ENCODE measurements at regions not wholly inside any gene's neighbourhood (a gene's known extent, or its start where the extent isn't known, plus 50 kb on each side); places are given as distances from the start of the nearest gene placed in this dataset.

DNA sequence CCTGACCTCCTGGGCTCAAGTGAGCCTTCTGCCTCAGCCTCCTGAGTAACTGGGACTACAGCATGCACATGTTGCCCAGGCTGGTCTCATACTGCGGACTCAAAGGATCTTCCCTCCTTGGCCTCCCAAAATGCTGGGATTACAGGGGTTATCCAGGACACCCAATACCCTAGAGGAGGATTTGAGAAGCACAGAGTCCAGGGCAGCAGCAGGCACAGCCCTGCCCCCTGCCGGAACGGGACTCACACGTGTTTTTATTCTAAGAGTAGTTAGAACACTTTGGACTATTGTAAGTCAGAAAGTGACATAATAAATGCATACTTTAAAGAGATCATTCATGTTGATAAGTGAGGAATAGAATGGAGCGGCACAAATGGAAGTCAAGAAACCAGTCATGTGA lies 80.2 kb downstream of the C6orf118 start:
- no peak for DNase-seq (ENCODE audit: low read depth in 2 of 3, low spot score in 2 of 3)

- no peak for DNase-seq (ENCODE audit: low read depth in 2 of 3, low spot score in 2 of 3)
These were observed 81.6 kb downstream of the C6orf118 start for GRCh38 chr6:165227644-165228329.

- no peak for DNase-seq (ENCODE audit: low read depth in 2 of 3, low spot score in 2 of 3)
These were observed 85.7 kb downstream of the C6orf118 start for GRCh38 chr6:165223736-165224135.

DNA sequence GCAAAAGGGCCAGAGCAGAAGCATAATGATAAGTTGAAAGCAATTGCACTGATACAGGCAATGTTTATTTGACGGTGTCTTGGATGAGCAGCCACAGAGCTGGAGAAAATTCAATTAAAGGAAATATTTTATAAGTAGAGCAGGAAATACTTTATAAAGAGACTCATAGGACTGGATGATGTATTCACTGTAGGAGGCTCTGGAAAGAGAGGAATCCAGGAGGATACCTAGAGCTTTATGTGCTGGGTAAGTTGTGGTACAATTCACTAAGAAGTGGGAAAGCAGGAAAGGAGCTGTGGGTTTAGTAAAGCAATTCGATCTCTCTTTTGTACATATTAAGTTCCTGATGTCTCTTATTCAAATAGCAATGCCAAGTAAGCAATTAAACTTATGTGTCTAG lies 86.3 kb downstream of the C6orf118 start:
- no peak for DNase-seq (ENCODE audit: low read depth in 2 of 3, low spot score in 2 of 3)

- no peak for DNase-seq (ENCODE audit: low read depth in 2 of 3, low spot score in 2 of 3)
These were observed 86.9 kb downstream of the C6orf118 start for GRCh38 chr6:165222315-165223025.

DNA sequence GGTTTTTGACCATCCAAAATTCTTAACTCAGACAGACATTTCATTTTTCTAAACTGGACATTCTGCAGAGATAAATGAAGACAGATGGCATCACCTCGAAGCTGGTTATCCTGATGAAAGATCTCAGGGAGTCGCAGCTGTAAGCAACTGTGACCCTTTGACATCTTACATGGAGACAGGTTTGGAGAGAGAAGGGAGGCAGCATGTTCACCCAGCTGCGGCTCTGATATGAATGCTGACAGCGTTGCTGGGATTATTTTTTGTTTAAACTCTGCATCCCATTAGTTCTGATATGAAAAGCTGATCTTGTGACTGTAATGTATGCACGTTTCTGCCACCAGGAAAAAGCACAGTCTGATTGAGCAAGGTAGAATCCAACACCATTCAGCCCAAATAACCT lies 89.4 kb downstream of the C6orf118 start:
- no peak for DNase-seq (ENCODE audit: low read depth in 2 of 3, low spot score in 2 of 3)

DNA sequence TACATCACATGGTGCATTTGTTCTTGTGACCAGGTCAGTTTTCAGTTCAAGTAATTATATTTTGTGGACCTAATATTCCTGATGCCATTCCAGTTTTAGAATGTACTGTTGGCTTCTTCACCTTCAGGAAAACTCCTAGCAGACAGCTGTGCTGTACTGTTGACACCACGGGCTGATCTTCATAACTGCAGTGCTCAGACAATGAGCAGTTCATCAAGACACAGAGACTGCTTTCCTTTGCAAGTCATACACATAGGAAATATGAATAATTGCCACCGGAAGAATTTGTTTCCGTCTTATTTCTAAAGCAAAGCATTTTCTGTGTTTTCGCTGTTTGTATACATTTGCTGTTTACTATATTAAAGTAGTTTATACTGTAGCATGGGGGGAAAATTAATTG lies 89.8 kb downstream of the C6orf118 start:
- DNase-seq (ENCODE audit: low read depth in 2 of 3, low spot score in 2 of 3), result no peak

GRCh38 chr6:165218829-165219228 lies 90.6 kb downstream of the C6orf118 start:
- DNase-seq (ENCODE audit: low read depth in 2 of 3, low spot score in 2 of 3), result no peak

DNA sequence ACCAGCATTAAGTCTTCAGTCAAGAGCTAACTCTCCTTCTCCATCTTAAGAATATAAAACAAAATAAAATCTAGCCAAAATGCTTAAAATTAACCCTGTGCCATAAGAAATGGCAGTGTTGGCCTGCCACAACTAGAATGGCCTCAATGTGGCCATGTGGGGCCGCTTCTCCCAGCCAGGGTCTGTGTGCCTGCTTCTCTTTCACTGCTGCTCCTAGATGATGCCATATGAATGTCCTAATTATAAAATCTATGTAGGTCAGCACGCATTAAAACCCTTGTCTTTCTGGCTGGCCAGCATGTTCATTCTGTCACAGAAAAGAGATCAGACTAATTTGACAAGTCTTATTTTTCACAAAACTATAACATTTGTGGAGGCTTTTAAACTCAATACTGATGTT lies 102.6 kb downstream of the C6orf118 start:
- no peak for DNase-seq (ENCODE audit: low read depth in 2 of 3, low spot score in 2 of 3)

GRCh38 chr6:165205632-165206031 lies 103.8 kb downstream of the C6orf118 start:
- no peak for DNase-seq (ENCODE audit: low read depth in 2 of 3, low spot score in 2 of 3)

GRCh38 chr6:165204807-165205545 lies 104.4 kb downstream of the C6orf118 start:
- no peak for DNase-seq (ENCODE audit: low read depth in 2 of 3, low spot score in 2 of 3)

DNA sequence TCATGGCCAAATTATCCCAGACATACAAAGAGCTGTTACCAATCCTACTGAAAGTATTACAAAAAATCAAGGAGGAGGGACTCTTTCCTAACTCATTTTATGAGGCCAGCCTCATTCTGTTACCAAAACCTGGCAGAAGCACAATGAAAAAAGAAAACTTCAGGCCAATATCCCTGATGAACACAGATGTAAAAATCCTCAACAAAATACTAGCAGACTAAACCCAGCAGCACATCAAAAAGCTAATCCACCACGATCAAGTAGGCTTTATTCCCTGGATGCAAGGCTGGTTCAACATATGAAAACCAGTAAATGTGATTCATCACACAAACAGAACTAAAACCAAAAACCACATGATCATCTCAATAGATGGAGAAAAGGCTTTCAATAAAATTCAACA lies 109.2 kb downstream of the C6orf118 start:
- DNase-seq (ENCODE audit: low read depth in 2 of 3, low spot score in 2 of 3), result no peak

DNA sequence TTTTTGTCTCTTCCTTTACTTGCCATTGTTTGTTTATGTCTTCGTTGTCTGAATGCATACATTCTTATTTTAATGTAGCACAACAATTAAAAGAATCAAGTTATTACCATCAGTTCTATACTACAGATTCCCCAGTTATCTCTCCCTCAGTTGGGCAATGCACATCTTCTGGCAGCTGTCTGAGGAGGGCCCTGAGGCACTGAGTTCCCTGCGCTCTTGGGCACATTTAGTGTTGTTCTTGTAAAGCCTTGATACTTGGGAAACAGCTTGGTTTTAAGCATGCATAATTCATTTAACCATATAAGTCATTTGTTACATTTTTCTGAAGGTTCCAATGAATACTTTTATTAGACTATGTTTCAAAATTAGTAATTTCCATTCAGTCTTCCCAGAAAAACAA lies 117.9 kb downstream of the C6orf118 start:
- no peak for DNase-seq (ENCODE audit: low read depth in 2 of 3, low spot score in 2 of 3)

GRCh38 chr6:165186441-165187205 lies 122.8 kb downstream of the C6orf118 start:
- no peak for DNase-seq (ENCODE audit: low read depth in 2 of 3, low spot score in 2 of 3)

- DNase-seq (ENCODE audit: low read depth in 2 of 3, low spot score in 2 of 3), result no peak
These were observed 123.4 kb downstream of the C6orf118 start for GRCh38 chr6:165186041-165186440.

DNA sequence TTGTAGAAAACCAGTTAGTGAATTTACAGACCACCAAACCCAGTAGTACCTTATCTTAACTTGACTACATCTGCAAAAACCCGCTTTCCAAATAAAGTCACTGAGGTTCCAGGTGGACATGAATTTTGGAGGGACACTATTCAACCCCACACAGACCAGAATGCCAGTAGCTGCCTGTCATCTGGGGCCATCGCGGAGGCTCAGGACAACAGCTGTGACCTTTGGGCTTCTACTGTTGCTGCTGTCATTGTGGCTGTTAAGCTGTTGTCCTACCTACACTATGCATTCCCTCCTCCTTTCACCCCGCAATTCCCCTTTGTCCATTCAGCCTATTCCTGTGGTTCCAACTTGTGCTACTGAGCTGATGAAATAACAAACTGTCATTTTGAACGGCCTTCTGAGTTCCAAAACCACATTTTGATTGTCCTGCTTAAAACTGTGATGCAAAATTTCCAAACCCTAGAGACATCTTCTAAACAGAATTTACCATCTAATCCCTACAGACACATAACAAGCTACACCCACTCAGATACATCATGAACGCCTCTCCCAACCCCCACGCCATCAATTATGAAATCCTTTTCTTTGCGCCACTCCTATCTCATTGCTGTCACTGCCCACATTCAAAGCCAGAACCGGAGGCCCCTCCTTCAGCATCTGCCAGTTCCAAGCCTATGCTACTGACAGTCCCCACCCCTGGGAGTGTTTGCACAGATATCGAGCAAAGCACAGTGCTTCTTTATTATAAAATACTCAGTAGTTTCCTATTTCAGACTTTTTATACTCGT lies 125.0 kb downstream of the C6orf118 start:
- DNase-seq (ENCODE audit: low read depth in 2 of 3, low spot score in 2 of 3), result no peak

DNA sequence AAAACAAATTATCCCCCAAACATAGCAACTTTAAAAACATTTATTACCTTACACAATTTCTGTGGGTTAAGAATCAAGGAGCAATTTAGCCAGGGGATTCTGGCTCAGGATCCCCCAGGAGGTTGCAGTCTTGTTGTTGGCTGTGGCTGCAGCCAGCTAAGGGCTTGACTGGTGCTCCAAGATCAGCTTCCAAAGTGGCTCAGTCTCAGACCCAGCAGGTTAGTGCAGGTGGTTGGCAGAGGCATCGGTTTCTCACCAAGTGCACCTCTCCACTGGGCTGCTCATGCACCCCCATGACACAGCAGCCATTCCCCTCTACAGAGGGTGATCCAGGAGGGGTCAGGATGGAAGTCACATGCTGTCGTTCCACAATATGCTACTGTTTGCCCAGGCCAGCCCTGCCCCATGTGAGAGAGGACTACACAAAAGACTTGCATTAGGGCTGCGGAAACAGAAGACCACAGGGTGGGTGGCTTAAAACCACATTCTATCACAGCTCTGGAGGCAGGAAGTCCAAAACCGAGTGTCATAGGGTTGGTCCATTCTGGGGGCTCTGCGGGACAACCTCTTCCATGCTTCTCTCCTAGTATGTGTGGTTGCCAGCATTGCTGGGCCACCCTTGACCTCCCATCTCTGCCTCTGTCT lies 125.8 kb downstream of the C6orf118 start:
- DNase-seq (ENCODE audit: low read depth in 2 of 3, low spot score in 2 of 3), result no peak

GRCh38 chr6:165183071-165183470 lies 126.3 kb downstream of the C6orf118 start:
- DNase-seq (ENCODE audit: low read depth in 2 of 3, low spot score in 2 of 3), result no peak

DNA sequence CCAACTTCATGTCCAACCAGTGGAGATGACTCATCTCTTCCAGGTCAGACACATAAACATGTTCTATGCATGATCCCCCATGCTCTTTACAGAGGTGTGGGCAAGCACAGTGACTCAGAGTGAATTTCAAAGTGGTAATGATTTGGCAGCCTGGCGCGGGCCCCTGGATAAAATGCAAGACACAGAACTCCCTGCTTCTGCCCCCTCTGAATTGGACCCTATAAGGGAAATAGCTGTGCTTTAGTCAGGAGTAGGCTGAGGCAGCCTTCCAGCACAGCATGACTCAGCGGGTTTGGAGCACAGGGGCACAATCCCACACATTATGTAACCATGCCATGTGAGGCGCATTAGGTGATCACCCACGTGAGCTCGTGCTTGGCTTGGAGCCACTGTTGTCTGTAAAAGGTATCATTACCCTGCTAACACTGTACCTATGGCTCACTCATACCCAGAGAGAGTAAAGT lies 127.4 kb downstream of the C6orf118 start:
- no peak for DNase-seq (ENCODE audit: low read depth in 2 of 3, low spot score in 2 of 3)

DNA sequence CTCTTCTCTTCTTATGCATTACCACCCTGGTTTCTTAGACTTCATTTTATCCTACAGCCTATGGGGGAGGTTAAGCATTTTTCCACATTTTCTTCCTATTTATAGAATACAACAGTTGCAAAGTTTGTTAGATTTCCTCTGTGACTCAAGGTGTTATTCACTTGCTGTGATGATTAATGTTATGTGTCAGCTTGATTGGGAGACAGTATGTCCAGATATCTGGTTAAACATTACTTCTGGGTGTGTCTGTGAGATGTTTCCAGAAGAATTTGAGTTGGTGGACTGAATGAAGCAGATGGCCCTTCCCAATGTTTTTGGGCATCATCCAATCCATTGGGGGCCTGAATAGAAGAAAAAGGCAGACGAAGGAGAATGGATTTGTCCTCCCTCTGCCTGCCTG lies 131.3 kb downstream of the C6orf118 start:
- no peak for DNase-seq (ENCODE audit: low read depth in 2 of 3, low spot score in 2 of 3)

Data from hematopoietic multipotent progenitor cell (in vitro differentiated cells).